ENCODE measurements at regions not wholly inside any gene's neighbourhood (a gene's known extent, or its start where the extent isn't known, plus 50 kb on each side); places are given as distances from the start of the nearest gene placed in this dataset.

DNA sequence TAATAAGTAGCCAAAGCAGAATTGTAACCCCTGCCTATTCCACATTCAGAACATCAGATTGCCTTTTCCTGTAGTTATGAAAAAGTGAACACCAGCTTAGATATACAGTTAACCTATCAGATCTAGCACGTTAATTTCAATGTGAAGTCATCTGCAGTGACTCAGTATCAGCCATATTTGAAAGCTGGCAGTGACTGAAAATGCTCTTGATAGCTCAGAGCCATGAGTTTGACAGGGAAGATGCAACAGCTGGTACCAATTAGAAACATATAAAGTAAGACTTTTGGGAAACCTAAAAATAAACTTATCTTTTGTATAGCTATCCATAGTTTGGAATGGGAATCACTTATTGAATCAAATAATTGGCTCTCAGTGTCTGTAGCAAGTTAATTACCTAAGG is 284.1 kb upstream of the NPSR1 start:
- H3K9me3 Mint-ChIP-seq = peaks cover 0 to 7% (median 4%) of the 10 kb centered on the region in 7 donors
- Histone ChIP-seq H3K36me3 (replicated peaks in 1 of 2; ENCODE audit: control insufficient read depth in 1 of 2, insufficient read depth in 2 of 2, low read length in 2 of 2) (no peaks in the 10 kb centered on the region), H3K9ac (ENCODE audit: insufficient read depth, low read length, poor library complexity, severe bottlenecking) (no peak overlapping the region), H2AFZ (ENCODE audit: insufficient read depth, low read depth, low read length, poor library complexity, severe bottlenecking) (no peak overlapping the region), H3K4me2 (replicated peaks; ENCODE audit: extremely low read depth, low read length, poor library complexity, severe bottlenecking) (no peak overlapping the region), H3K4me1 (ENCODE audit: control insufficient read depth in 1 of 2, insufficient read depth in 2 of 2, low read length in 2 of 2) (no peaks in the 10 kb centered on the region), H3K27me3 (ENCODE audit: control insufficient read depth in 2 of 2, insufficient read depth in 2 of 2, low read length in 2 of 2) (no peaks in the 10 kb centered on the region), H3K4me3 (replicated peaks in 1 of 3; ENCODE audit: low read depth in 2 of 3, low read length in 3 of 3) (no peak overlapping the region), H4K20me1 (ENCODE audit: insufficient read depth, low read length) (no peaks in the 10 kb centered on the region), H3K27ac (ENCODE audit: low read depth in 1 of 2, low read length in 2 of 2) (no peak overlapping the region), H3K9me3 (replicated peaks in 1 of 2; ENCODE audit: control insufficient read depth in 1 of 2, insufficient read depth in 1 of 2, low read length in 2 of 2) (peaks cover 11 to 13% of the 10 kb centered on the region in 2 donors), H3K79me2 (ENCODE audit: insufficient read depth, low read length) (no peaks in the 10 kb centered on the region)
- no peak overlapping the region for H3K4me3 Mint-ChIP-seq
- TF ChIP-seq, protein P1, sequence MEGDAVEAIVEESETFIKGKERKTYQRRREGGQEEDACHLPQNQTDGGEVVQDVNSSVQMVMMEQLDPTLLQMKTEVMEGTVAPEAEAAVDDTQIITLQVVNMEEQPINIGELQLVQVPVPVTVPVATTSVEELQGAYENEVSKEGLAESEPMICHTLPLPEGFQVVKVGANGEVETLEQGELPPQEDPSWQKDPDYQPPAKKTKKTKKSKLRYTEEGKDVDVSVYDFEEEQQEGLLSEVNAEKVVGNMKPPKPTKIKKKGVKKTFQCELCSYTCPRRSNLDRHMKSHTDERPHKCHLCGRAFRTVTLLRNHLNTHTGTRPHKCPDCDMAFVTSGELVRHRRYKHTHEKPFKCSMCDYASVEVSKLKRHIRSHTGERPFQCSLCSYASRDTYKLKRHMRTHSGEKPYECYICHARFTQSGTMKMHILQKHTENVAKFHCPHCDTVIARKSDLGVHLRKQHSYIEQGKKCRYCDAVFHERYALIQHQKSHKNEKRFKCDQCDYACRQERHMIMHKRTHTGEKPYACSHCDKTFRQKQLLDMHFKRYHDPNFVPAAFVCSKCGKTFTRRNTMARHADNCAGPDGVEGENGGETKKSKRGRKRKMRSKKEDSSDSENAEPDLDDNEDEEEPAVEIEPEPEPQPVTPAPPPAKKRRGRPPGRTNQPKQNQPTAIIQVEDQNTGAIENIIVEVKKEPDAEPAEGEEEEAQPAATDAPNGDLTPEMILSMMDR (IDR thresholded peaks at IDR 0.05) = no peak
- intact Hi-C loops (cut with micrococcal nuclease) = no loop called here
- WGBS (ENCODE audit: insufficient coverage) = no CpG with 5 or more reads among the region's 1 CpG
- no peaks in the 10 kb centered on the region for H3K27me3 Mint-ChIP-seq (ENCODE audit: low read depth in 3 of 3)
- DNase-seq = no peak
- H3K27ac Mint-ChIP-seq = no peak overlapping the region
- H3K36me3 Mint-ChIP-seq = no peaks in the 10 kb centered on the region
- H3K4me1 Mint-ChIP-seq = no peaks in the 10 kb centered on the region

DNA sequence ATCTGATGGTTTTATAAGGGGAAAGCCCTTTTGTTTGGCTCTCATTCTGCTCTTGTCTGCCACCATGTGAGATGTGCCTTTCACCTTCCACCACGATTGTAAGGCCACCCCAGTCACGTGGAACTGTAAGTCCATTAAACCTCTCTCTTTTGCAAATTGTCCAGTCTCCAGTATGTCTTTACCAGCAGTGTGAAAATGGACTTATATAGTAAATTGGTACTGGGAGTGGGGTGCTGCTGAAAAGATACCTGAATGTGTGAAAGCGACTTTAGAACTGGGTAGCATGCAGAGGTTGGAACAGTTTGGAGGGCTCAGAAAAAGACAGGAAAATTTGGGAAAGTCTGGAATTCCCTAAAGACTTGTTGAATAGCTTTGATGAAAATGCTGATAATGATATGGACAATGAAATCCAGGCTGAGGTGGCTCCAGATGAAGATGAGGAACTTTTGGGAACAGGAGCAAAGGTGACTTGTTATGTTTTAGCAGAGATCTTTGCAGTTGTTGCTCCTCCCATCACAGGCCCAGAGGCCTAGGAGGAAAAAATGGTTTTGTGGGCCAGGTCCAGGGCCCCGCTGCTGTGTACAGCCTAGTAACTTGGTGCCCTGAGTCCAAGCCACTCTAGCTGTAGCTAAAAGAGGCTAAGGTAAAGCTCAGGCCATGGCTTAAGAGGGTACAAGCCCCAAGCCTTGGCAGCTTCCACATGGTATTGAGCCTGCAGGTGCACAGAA is 275.7 kb upstream of the NPSR1 start:
- no peak overlapping the region for H2AFZ ChIP-seq (ENCODE audit: insufficient read depth, low read depth, low read length, poor library complexity, severe bottlenecking)
- H3K9ac ChIP-seq (ENCODE audit: insufficient read depth, low read length, poor library complexity, severe bottlenecking) = no peak overlapping the region
- no peak overlapping the region for H3K4me3 Mint-ChIP-seq
- H3K79me2 ChIP-seq (ENCODE audit: insufficient read depth, low read length) = no peaks in the 10 kb centered on the region
- TF ChIP-seq, protein P1 (IDR thresholded peaks at IDR 0.05) = no peak
- DNase-seq = no peak
- no peaks in the 10 kb centered on the region for H3K27me3 ChIP-seq (ENCODE audit: control insufficient read depth in 2 of 2, insufficient read depth in 2 of 2, low read length in 2 of 2)
- H3K9me3 ChIP-seq (replicated peaks in 1 of 2; ENCODE audit: control insufficient read depth in 1 of 2, insufficient read depth in 1 of 2, low read length in 2 of 2) = peaks cover 17 to 21% of the 10 kb centered on the region in 2 donors
- H3K4me2 ChIP-seq (replicated peaks; ENCODE audit: extremely low read depth, low read length, poor library complexity, severe bottlenecking) = no peak overlapping the region
- no peak overlapping the region for H3K27ac Mint-ChIP-seq
- no peak overlapping the region for H3K4me3 ChIP-seq (replicated peaks in 1 of 3; ENCODE audit: low read depth in 2 of 3, low read length in 3 of 3)
- intact Hi-C loops (cut with micrococcal nuclease) = no loop called here
- no peaks in the 10 kb centered on the region for H3K4me1 Mint-ChIP-seq
- H3K36me3 Mint-ChIP-seq = no peaks in the 10 kb centered on the region
- H3K27ac ChIP-seq (ENCODE audit: low read depth in 1 of 2, low read length in 2 of 2) = no peak overlapping the region
- H3K36me3 ChIP-seq (replicated peaks in 1 of 2; ENCODE audit: control insufficient read depth in 1 of 2, insufficient read depth in 2 of 2, low read length in 2 of 2) = no peaks in the 10 kb centered on the region
- H3K27me3 Mint-ChIP-seq (ENCODE audit: low read depth in 3 of 3) = peaks cover 0 to 2% (median 0%) of the 10 kb centered on the region in 3 donors
- H3K4me1 ChIP-seq (ENCODE audit: control insufficient read depth in 1 of 2, insufficient read depth in 2 of 2, low read length in 2 of 2) = no peaks in the 10 kb centered on the region
- H3K9me3 Mint-ChIP-seq = peaks cover 6 to 21% (median 13%) of the 10 kb centered on the region in 7 donors
- no peaks in the 10 kb centered on the region for H4K20me1 ChIP-seq (ENCODE audit: insufficient read depth, low read length)
- 76% methylated on average over 2 of the region's 4 CpGs for WGBS (ENCODE audit: insufficient coverage)
